Common myeloid progenitor, CD34-positive (primary cell): ENCODE measurements at regions not wholly inside any gene's neighbourhood (a gene's known extent, or its start where the extent isn't known, plus 50 kb on each side); places are given as distances from the start of the nearest gene placed in this dataset.

ENCODE experiments used
- CTCF ChIA-PET: fragments of 350-600 bp; sonication (Branson Sonifier 250); formaldehyde crosslinking; loops from one replicate; lab custom pipeline; 2021; ENCODE audit warnings: antibody characterized with exemption; lab: Charles Lee
- POLR2A ChIA-PET: fragments of 350-600 bp; sonication (Branson Sonifier 250); formaldehyde crosslinking; loops from one replicate; lab custom pipeline; 2021; ENCODE audit warnings: antibody characterized with exemption; lab: Charles Lee
- DNase-seq, 3 donors: peaks; one replicate each; pipeline versions ENCODE4 v3.0.0 to v3.0.0-alpha.2; 2013
- H3K27ac ChIP-seq, 2 experiments: 1 replicate in 1 of 2; 2 replicates in 1 of 2; pipeline ENCODE4 v1.7.0; 2013; ENCODE audit warnings: inconsistent platforms in 2 of 2, low read length in 2 of 2, mild to moderate bottlenecking in 2 of 2, low read depth in 1 of 2, moderate library complexity in 1 of 2; ENCODE audit not compliant: severe bottlenecking in 2 of 2, insufficient read depth in 1 of 2, poor library complexity in 1 of 2
- H3K27me3 ChIP-seq, 5 experiments: replicated peaks in 2 of 5; 1 replicate in 3 of 5; 2 replicates in 2 of 5; pipeline versions ENCODE4 v1.6.1 to v1.7.0; 2013; ENCODE audit warnings: low read length in 4 of 5, mild to moderate bottlenecking in 2 of 5, moderate library complexity in 2 of 5, inconsistent platforms in 1 of 5; ENCODE audit not compliant: insufficient read depth in 5 of 5, control insufficient read depth in 4 of 5
- H3K36me3 ChIP-seq, 4 experiments: 1 replicate in 2 of 4; 2 replicates in 2 of 4; pipeline versions ENCODE4 v1.6.1 to v1.7.0; 2013; ENCODE audit warnings: low read length in 3 of 4, control low read depth in 1 of 4, mild to moderate bottlenecking in 1 of 4; ENCODE audit not compliant: control insufficient read depth in 4 of 4, insufficient read depth in 4 of 4
- H3K4me1 ChIP-seq, 4 experiments: 1 replicate in 3 of 4; 2 replicates in 1 of 4; pipeline versions ENCODE4 v1.6.1 to v1.7.1; 2013; ENCODE audit warnings: low read length in 3 of 4, mild to moderate bottlenecking in 3 of 4, control low read depth in 1 of 4, inconsistent platforms in 1 of 4, moderate library complexity in 1 of 4; ENCODE audit not compliant: control insufficient read depth in 4 of 4, insufficient read depth in 4 of 4; ENCODE audit errors: control extremely low read depth in 1 of 4
- H3K4me3 ChIP-seq, 7 experiments: 1 replicate in 4 of 7; 2 replicates in 3 of 7; pipeline versions ENCODE4 v1.5.1 to v1.7.0; 2013; ENCODE audit warnings: mild to moderate bottlenecking in 7 of 7, low read length in 6 of 7, moderate library complexity in 6 of 7, inconsistent platforms in 2 of 7, low read depth in 2 of 7, control low read depth in 1 of 7; ENCODE audit not compliant: insufficient read depth in 4 of 7, control insufficient read depth in 1 of 7; ENCODE audit errors: extremely low read depth in 1 of 7
- H3K9me3 ChIP-seq, 5 experiments: 1 replicate in 4 of 5; 2 replicates in 1 of 5; pipeline versions ENCODE4 v1.6.1 to v1.7.1; 2013; ENCODE audit warnings: low read length in 4 of 5, mild to moderate bottlenecking in 2 of 5, inconsistent platforms in 1 of 5, low read depth in 1 of 5, moderate library complexity in 1 of 5; ENCODE audit not compliant: control insufficient read depth in 4 of 5, insufficient read depth in 2 of 5; ENCODE audit errors: control extremely low read depth in 1 of 5
- WGBS: methylation state at CpG from one replicate; pipeline ENCODE4 v1.1.5; 2013; ENCODE audit not compliant: insufficient coverage; 5-methylcytosine and 5-hydroxymethylcytosine counted together

- 100% methylated on average over 2 of the region's 3 CpGs for WGBS
- no peak overlapping the region for H3K4me3 ChIP-seq
- H3K9me3 ChIP-seq = no peaks in the 10 kb centered on the region
- ChIA-PET POLR2A (no interaction called here), CTCF (no interaction called here)
- H3K27ac ChIP-seq = no peak overlapping the region
- H3K36me3 ChIP-seq = no peaks in the 10 kb centered on the region
- H3K27me3 ChIP-seq = no peaks in the 10 kb centered on the region
- no peak for DNase-seq
- no peaks in the 10 kb centered on the region for H3K4me1 ChIP-seq
Observed at GRCh38 chr2:126571403-126571802, 84.6 kb upstream of the GYPC start.

DNA sequence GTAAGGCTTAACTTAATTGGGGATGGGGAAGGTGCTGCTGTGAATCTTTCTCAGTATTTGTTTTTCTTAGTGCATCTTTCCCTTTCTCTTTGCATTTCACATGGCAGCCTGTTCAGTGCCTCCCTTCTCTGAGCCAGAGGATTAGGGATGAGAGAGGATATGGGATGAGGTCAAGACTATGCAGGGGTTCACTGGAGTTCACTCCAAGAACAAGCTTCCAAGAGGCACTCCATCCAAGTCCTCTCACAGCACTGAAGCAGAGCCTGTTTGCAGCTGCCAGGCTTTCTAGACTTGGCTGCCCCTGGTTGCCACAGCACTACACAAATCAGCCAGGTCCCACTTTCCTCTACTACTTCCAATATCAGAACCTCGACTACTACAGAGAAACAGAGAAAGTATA, 80.3 kb upstream of the GYPC start:
- Histone ChIP-seq H3K4me1 (no peaks in the 10 kb centered on the region), H3K27me3 (no peaks in the 10 kb centered on the region), H3K9me3 (peaks cover 0 to 4% (median 0%) of the 10 kb centered on the region in 5 experiments), H3K4me3 (no peak overlapping the region), H3K36me3 (no peaks in the 10 kb centered on the region), H3K27ac (no peak overlapping the region)
- no CpG with 5 or more reads among the region's 1 CpG for WGBS
- CTCF ChIA-PET = no interaction called here
- POLR2A ChIA-PET = no interaction called here
- no peak for DNase-seq

GRCh38 chr2:126579868-126580267, 76.1 kb upstream of the GYPC start:
- Histone ChIP-seq H3K4me1 (no peaks in the 10 kb centered on the region), H3K4me3 (no peak overlapping the region), H3K27me3 (no peaks in the 10 kb centered on the region), H3K9me3 (peaks cover 0 to 4% (median 0%) of the 10 kb centered on the region in 5 experiments), H3K27ac (no peak overlapping the region), H3K36me3 (no peaks in the 10 kb centered on the region)
- ChIA-PET POLR2A (no interaction called here), CTCF (no interaction called here)
- 97% methylated on average over 9 of the region's 9 CpGs for WGBS
- no peak for DNase-seq

- CTCF ChIA-PET = no interaction called here
- WGBS = 83% methylated on average over 6 of the region's 8 CpGs
- Histone ChIP-seq H3K36me3 (no peaks in the 10 kb centered on the region), H3K27ac (no peak overlapping the region), H3K9me3 (no peaks in the 10 kb centered on the region), H3K4me1 (no peaks in the 10 kb centered on the region), H3K27me3 (peaks cover 0 to 2% (median 0%) of the 10 kb centered on the region in 5 experiments), H3K4me3 (no peak overlapping the region)
- POLR2A ChIA-PET = no interaction called here
- DNase-seq = no peak
Observed at GRCh38 chr2:126586317-126586716, 69.6 kb upstream of the GYPC start.

DNA sequence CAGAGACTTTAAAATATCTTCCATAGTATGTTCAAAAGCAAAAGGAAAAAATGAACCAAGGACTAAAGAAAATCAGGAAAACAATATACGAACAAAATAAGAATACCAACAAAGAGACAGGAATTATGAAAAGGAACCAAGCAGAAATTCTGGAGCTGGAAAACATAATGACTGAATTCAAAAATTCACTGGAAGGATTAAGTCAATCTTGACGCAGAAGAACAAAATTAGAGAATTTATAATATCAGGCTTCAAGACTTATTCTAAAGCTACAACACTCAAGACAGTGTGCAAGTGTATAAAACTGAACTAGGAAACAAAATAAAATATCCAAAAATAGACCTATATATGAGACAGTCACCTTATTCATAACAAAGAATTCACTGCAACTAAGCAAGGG, 56.9 kb upstream of the GYPC start:
- CTCF ChIA-PET = no interaction called here
- POLR2A ChIA-PET = no interaction called here

GRCh38 chr2:126600742-126601141, 55.2 kb upstream of the GYPC start:
- Histone ChIP-seq H3K27ac (no peak overlapping the region), H3K9me3 (peaks cover 4 to 31% (median 6%) of the 10 kb centered on the region in 5 experiments), H3K4me3 (no peak overlapping the region), H3K36me3 (no peaks in the 10 kb centered on the region), H3K27me3 (no peaks in the 10 kb centered on the region), H3K4me1 (no peaks in the 10 kb centered on the region)
- ChIA-PET CTCF (no interaction called here), POLR2A (no interaction called here)
- 93% methylated on average over 2 of the region's 3 CpGs for WGBS
- DNase-seq = no peak

More for the DNA sequence above, 56.9 kb upstream of the GYPC start:
- no CpG with 5 or more reads among the region's 2 CpGs for WGBS
- Histone ChIP-seq H3K4me1 (no peaks in the 10 kb centered on the region), H3K27me3 (no peaks in the 10 kb centered on the region), H3K9me3 (peaks cover 2 to 18% (median 4%) of the 10 kb centered on the region in 5 experiments), H3K36me3 (no peaks in the 10 kb centered on the region), H3K4me3 (no peak overlapping the region), H3K27ac (no peak overlapping the region)
- DNase-seq = no peak

GRCh38 chr2:126602334-126602733, 53.6 kb upstream of the GYPC start:
- Histone ChIP-seq H3K4me3 (no peak overlapping the region), H3K4me1 (no peaks in the 10 kb centered on the region), H3K9me3 (peaks cover 4 to 34% (median 12%) of the 10 kb centered on the region in 5 experiments), H3K36me3 (no peaks in the 10 kb centered on the region), H3K27me3 (no peaks in the 10 kb centered on the region), H3K27ac (no peak overlapping the region)
- no peak for DNase-seq
- 89% methylated on average over 1 of the region's 2 CpGs for WGBS
- ChIA-PET CTCF (no interaction called here), POLR2A (no interaction called here)
